IMR-90 (cell line): ENCODE measurements at regions not wholly inside any gene's neighbourhood (a gene's known extent, or its start where the extent isn't known, plus 50 kb on each side); places are given as distances from the start of the nearest gene placed in this dataset.

Experiments
- CEBPB ChIP-seq: IDR thresholded peaks from 2 replicates; pipeline ENCODE4 v1.6.1; 2012; ENCODE audit warnings: low read depth, low read length, improper control_type of control experiment
- CHD1 ChIP-seq: IDR thresholded peaks from 2 replicates; pipeline ENCODE4 v1.6.1; 2012; ENCODE audit warnings: low read depth, low read length, improper control_type of control experiment
- CTCF ChIP-seq: conservative IDR thresholded peaks from 2 replicates; pipeline ENCODE4 v1.5.1; 2012; ENCODE audit warnings: mild to moderate bottlenecking, low read depth, low read length, improper control_type of control experiment
- POLR2A ChIP-seq: IDR thresholded peaks from 2 replicates; pipeline ENCODE4 v1.6.1; 2012; ENCODE audit warnings: mild to moderate bottlenecking, low read depth, low read length
- RAD21 ChIP-seq: IDR thresholded peaks from 2 replicates; pipeline ENCODE4 v1.6.1; 2012; ENCODE audit warnings: low read length, improper control_type of control experiment
- RCOR1 ChIP-seq: IDR thresholded peaks from 2 replicates; pipeline ENCODE4 v1.6.1; 2012; ENCODE audit warnings: mild to moderate bottlenecking, low read length, improper control_type of control experiment; ENCODE audit not compliant: insufficient replicate concordance
- RFX5 ChIP-seq: IDR thresholded peaks from 2 replicates; pipeline ENCODE4 v1.8.0; 2012; ENCODE audit warnings: low read depth, mild to moderate bottlenecking, low read length, moderate library complexity
- SMC3 ChIP-seq: fragments of 150-350 bp; IDR thresholded peaks from 2 replicates; pipeline ENCODE4 v1.6.1; 2016; ENCODE audit warnings: low read depth, mild to moderate bottlenecking, antibody characterized with exemption, low read length, moderate library complexity
- USF2 ChIP-seq: fragments of 150-350 bp; IDR thresholded peaks from 2 replicates; pipeline ENCODE4 v1.6.1; 2017; ENCODE audit warnings: mild to moderate bottlenecking, antibody characterized with exemption, low read length, low read depth

GRCh38 chr2:196463706-196464105, 175.8 kb upstream of the CCDC150 start:
- no peak for TF ChIP-seq CHD1
- TF ChIP-seq RAD21, result no peak
- TF ChIP-seq CTCF, result no peak
- TF ChIP-seq SMC3, result no peak
- no peak for TF ChIP-seq POLR2A
- no peak for TF ChIP-seq USF2
- no peak for TF ChIP-seq CEBPB
- no peak for TF ChIP-seq RCOR1
- TF ChIP-seq RFX5, result no peak
